ENCODE measurements at regions not wholly inside any gene's neighbourhood (a gene's known extent, or its start where the extent isn't known, plus 50 kb on each side); places are given as distances from the start of the nearest gene placed in this dataset.

DNA sequence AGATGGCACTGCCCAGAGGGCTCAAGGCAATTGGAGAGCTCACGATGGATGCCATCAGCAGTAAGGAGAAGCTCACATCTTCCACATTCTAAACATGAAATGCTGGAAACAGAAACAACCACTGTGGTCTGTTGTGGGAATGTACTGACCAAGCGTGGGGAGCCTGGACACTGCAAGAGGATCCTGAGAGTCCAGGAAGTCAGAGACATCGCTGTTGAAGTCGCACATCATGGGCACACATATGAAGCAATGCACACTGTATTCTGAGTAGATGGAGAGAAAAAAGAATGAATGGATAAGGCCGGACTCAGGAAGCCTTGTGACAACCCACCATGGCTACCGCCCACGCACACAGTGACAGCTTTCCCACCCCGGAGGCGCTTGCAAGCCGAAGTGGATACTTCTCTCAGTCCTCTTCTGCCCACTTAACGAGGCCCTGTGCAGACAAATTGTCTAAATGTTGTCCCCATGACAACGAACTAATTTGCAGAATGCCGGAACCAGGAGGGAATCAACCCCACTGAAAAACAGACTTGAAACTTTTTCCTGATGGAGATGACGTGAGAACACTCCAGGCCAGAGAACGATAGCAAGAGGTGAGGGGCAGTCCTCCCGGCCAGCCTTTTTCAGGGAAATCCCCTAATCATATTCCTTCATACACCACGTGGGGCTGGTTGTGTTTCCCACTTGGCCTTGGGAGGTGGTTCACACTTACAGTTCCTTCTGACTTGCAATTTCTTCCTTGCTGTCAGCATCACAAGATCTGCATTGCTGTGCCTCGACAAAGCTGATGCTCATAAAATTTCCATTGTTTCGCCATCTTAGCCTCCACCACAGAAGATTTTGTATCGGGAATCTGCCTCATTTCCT, 109.6 kb upstream of the SERP2 start:
- DNase-seq, result no peak

GRCh38 chr13:44266305-44266704, 107.3 kb upstream of the SERP2 start:
- no peak for DNase-seq

GRCh38 chr13:44266772-44267171, 106.9 kb upstream of the SERP2 start:
- no peak for DNase-seq

- no peak for DNase-seq
Measured at GRCh38 chr13:44267203-44267602, 106.4 kb upstream of the SERP2 start.

DNA sequence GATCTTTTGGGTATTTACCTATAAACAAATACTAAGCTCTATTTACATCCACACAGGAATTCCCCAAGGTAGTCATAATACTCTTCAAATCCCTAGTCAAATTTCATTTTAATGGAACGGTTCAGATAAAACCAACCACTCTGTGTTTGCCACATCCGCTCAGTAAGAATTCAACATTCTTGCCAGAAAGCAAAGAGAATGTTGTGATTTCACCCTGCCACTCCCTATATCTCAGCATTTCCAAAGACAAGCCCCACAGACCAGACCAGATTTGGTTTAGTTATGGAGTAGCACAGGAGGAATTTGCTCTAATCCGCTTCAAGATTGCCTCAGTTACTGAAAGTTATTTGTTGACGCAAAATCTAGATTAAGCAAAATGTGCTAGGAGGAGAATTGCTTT, 105.6 kb upstream of the SERP2 start:
- DNase-seq, result peak; percentile 61

- no peak for DNase-seq
Measured at GRCh38 chr13:44268980-44269379, 104.6 kb upstream of the SERP2 start.

DNA sequence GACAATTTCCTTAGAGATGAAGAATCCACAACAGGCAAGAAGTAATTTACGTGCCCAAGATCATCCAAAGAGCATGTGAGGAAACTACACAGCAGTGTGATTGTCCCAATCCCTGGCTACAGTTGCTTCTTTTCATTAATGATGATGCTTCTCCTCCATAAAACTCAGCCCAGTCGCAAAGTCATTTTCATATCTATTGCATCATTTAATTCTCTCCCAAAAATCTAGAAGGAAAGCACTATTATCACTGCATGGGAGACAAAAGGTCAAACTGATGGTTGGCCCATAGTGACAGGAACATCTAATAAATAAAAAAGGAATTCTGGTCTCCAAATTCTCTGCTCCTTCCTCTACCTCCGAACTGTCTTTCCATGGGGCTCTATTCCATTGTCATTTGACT, 103.5 kb upstream of the SERP2 start:
- no peak for DNase-seq

DNA sequence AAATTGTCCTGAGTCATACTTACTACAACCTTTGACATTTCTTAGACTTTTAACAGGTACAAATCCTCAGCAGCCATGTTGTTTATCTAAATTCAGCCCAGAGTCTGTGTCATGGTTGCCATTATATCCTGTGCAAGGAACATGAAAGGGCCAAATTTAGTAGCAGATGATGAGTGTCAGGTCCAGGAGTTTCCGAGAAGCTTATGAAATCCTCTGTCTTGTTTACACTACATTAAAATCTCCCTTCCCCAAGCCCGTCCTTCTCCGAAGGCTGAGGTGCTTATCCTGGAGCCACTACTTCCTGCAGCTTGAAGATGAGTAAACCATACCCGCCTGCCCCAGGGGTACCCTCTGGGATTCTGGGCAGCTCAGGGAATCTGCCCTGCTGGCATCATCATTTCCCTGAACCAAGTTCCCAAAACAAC, 102.6 kb upstream of the SERP2 start:
- DNase-seq, result no peak

DNA sequence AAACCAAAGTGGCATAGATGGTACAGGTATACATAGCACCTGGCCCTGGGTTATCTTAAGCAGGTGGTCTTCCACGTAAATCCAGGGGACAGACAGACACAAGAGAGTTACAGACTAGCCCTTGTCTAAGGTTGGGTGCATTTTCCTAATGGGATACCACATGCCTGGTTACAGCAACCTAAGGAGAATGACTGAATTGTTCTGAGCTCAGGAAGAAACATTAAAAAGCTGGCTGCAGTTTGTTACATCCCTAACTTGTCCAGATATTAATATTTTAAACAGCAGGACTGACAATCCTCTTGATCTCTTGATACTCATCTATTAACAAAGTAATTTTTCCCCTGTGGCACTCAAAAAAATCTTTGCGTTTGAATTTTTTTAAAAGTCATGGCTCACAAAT, 102.2 kb upstream of the SERP2 start:
- DNase-seq, result no peak

DNA sequence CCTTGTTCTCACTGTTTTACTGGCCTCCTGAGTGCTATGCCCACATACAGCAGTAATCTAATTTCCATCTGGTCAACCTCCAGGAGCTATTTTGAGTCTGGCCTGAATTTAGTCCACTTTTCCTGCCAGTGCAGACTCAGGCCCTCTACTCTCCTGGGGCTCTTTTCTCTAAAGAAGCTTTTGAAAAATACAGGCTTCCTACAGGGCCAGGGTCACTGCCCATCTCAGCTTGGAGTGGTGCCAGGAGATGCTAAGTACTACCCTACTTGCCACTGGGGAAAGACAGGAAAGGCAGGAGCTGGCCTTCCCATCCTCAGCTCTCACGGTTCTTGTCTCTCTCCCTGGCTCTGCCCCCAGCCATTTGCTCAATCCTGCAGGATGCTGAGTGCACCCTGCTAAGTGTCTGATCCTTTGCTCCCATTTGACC, 101.7 kb upstream of the SERP2 start:
- no peak for DNase-seq

DNA sequence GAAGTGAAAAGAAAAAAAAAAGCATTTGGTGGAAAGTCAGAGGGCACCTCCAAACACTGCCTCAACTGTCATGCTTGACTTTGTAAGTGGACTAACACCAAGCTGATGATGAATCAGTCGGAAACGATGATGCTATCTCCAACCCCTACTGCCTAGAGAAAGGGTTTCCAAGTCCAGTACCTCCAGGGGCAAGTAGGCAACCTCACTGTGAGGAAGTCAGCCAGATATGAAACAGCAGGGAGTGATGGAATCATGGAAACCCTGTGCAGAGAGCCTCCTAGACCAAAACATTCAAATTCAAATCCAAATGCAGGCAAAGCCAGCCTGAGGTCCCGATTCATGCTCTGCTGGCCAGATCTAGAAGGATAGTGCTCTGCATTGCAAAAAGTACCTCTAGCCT, 100.9 kb upstream of the SERP2 start:
- no peak for DNase-seq

DNA sequence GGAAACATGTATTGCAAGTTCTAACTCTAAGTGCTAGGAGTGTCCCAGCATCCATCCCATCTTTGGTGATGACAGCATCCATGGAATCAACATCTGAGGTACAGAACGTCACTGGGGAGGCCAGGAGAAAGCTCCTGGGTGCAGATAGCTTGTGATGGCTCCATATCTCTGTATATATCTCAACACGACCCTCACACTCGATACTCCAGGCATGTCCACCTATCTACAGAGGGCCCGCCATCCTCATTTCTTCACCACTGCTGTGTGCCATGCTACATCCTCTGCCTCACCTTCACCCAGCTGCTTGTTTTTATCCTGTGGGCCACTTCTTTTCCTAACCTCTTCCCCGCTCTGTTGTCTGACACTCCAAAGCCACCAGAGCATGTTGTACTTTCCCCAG, 100.4 kb upstream of the SERP2 start:
- DNase-seq, result no peak

GRCh38 chr13:44273991-44274770, 99.4 kb upstream of the SERP2 start:
- peak; percentile 31 for DNase-seq

DNA sequence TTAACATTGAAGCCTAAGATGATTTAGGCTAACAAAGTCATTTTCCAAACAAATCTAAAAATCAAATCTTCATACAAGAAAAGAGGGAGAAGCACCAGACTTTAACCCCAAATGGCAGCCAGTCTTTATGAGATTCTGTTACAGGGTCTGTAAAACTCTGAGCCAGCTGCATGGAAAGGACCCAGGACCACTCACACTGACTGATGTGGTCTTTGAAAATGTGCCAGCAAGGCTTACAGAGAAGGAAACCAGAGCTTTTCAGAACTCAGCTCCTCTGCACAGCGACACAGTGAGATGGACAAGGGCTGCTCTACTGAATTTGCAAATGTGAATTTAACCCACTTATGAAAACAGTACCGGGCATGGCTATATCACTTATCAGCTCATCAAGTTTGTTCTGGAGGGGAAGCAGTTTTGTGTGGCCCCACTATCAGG, 98.8 kb upstream of the SERP2 start:
- DNase-seq, result no peak

DNA sequence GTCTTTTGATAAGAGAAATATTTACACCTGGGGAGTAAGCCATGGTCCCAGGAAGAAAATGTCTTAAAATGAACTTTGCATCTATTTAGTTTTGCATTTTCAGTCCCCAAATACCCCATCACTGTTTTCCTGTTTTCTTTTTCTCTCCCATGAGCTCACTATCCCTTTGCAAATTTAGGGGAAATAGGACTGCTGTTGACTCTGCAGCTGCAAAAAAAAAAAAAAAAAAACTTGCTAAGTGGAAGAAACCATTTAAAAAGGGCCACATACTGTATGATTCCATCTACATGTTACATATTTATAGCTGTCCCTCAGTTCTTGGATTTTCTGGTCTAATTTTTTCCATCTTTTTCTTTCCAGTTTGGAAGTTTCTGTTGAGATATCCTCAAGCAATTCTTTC, 98.2 kb upstream of the SERP2 start:
- DNase-seq, result no peak

GRCh38 chr13:44276061-44276460, 97.6 kb upstream of the SERP2 start:
- no peak for DNase-seq

DNA sequence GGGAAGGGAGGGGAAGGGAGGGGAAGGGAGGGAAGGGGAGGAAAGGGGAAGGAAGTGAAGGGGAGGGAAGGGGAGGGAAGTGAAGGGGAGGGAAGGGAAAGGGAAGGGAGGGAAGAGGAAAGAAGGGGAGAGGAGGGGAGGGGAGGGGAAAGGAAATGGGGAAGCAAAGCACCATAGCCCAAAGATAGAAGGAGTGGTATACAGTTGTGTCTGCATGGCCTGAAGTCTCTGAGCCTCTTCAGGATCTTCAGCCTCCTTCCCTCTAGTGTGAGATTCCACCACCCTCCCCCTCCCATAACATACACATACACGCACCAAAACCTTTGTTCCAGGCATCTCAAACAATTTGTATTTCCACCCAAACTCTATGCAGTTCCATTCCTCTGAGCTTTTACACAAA, 96.2 kb upstream of the SERP2 start:
- no peak for DNase-seq

DNA sequence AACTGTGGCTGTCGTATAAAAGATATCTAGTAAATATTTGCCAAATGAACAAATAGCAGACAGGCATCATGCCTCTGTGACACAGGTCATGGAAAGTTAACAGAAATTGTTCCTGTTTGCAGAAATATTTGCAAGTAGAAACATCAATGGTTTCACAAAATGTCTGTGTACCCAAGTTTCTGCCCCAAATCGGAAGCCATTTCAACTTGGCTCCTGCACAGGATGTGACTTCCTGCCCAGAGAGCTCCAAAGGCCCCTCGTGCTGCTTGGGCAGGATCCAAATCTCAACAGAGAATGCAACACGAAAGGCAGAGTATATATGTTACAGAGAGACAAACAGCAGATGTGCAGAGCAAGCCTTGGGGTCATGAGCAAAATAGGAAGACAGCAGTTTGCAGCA, 95.5 kb upstream of the SERP2 start:
- no peak for DNase-seq

DNA sequence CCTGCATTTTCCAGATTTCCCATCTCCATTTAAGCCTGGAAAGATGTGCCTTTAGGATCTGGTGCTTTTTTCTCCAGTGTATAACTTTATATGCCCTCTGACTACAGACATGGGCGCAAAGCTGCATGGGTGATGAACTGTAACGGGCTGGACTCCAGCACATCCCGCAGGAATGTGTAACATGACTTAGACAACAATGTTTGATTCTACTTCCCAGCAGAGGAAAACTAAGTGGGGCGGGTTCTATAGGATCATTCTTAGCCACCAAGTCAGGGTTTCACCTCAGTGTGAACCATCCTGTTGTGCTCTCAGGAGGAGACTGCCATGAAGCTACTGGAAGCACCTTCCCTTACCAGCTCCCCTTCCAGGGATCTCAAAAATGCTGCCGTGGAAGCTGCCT, 93.2 kb upstream of the SERP2 start:
- DNase-seq, result peak; percentile 90

- peak; percentile 85 for DNase-seq
Measured at GRCh38 chr13:44281252-44282000, 92.2 kb upstream of the SERP2 start.

GRCh38 chr13:44283600-44283999, 90.0 kb upstream of the SERP2 start:
- DNase-seq, result no peak

- no peak for DNase-seq
Measured at GRCh38 chr13:44287958-44288357, 85.7 kb upstream of the SERP2 start.

GRCh38 chr13:44292545-44292944, 81.1 kb upstream of the SERP2 start:
- DNase-seq, result no peak

DNA sequence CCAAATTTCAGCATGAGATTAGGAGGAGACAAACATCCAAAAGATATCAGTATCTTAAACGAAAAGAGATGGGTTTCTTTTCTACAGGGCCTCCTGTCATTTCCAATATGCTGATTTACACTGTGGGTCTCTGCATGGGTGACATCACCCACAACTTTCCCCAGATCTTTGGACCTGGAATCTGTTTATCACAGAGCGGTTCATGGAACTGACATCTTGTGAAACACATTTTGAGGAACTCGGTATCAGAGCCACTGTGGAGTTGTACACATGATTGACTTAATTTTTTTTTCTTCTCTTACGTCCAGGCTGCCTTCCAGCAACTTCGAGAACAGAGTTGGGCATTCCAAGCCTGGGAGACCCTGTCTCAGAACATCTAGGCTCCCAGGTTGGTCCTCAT, 80.2 kb upstream of the SERP2 start:
- no peak for DNase-seq

All from kidney glomerular epithelial cell (primary cell).